ENCODE measurements at regions not wholly inside any gene's neighbourhood (a gene's known extent, or its start where the extent isn't known, plus 50 kb on each side); places are given as distances from the start of the nearest gene placed in this dataset.
"Not testable (repeated sequence)": the region's sequence is repeated elsewhere in the genome, so short reads cannot be mapped to it uniquely, and the experiment has no call there.

GRCh38 chr13:50544211-50544610 lies 299.3 kb downstream of the DLEU7 start:
- TF ChIP-seq CTCF (IDR thresholded peaks at IDR 0.05; ENCODE audit: low read depth, low read length): no peak
- no peak for DNase-seq (ENCODE audit: low read depth in 2 of 2)
- no peak overlapping the region for H3K4me3 ChIP-seq (replicated peaks in 1 of 2; ENCODE audit: low read depth in 2 of 2, low read length in 2 of 2)

- H3K4me3 ChIP-seq (replicated peaks in 1 of 2; ENCODE audit: low read depth in 2 of 2, low read length in 2 of 2); DNase-seq (ENCODE audit: low read depth in 2 of 2): not testable (repeated sequence)
Observed at GRCh38 chr13:50547175-50547574, 296.3 kb downstream of the DLEU7 start.

GRCh38 chr13:50548586-50548985 lies 294.9 kb downstream of the DLEU7 start:
- TF ChIP-seq CTCF (IDR thresholded peaks at IDR 0.05; ENCODE audit: low read depth, low read length): no peak
- H3K4me3 ChIP-seq (replicated peaks in 1 of 2; ENCODE audit: low read depth in 2 of 2, low read length in 2 of 2): no peak overlapping the region
- DNase-seq (ENCODE audit: low read depth in 2 of 2): no peak

GRCh38 chr13:50549221-50549942 lies 294.1 kb downstream of the DLEU7 start:
- no peak for DNase-seq (ENCODE audit: low read depth in 2 of 2)
- no peak overlapping the region for H3K4me3 ChIP-seq (replicated peaks in 1 of 2; ENCODE audit: low read depth in 2 of 2, low read length in 2 of 2)
- TF ChIP-seq CTCF (IDR thresholded peaks at IDR 0.05; ENCODE audit: low read depth, low read length): no peak

GRCh38 chr13:50550151-50550550 lies 293.3 kb downstream of the DLEU7 start:
- no peak for TF ChIP-seq CTCF (IDR thresholded peaks at IDR 0.05; ENCODE audit: low read depth, low read length)
- no peak overlapping the region for H3K4me3 ChIP-seq (replicated peaks in 1 of 2; ENCODE audit: low read depth in 2 of 2, low read length in 2 of 2)
- no peak for DNase-seq (ENCODE audit: low read depth in 2 of 2)

- no peak for DNase-seq (ENCODE audit: low read depth in 2 of 2)
- no peak for TF ChIP-seq CTCF (IDR thresholded peaks at IDR 0.05; ENCODE audit: low read depth, low read length)
- H3K4me3 ChIP-seq (replicated peaks in 1 of 2; ENCODE audit: low read depth in 2 of 2, low read length in 2 of 2): no peak overlapping the region
Observed at GRCh38 chr13:50552424-50552966, 291.0 kb downstream of the DLEU7 start.

GRCh38 chr13:50561739-50562138 lies 281.8 kb downstream of the DLEU7 start:
- TF ChIP-seq CTCF (IDR thresholded peaks at IDR 0.05; ENCODE audit: low read depth, low read length): no peak
- no peak for DNase-seq (ENCODE audit: low read depth in 2 of 2)
- H3K4me3 ChIP-seq (replicated peaks in 1 of 2; ENCODE audit: low read depth in 2 of 2, low read length in 2 of 2): no peak overlapping the region
